NCI-H82 (cell line): ENCODE measurements at regions not wholly inside any gene's neighbourhood (a gene's known extent, or its start where the extent isn't known, plus 50 kb on each side); places are given as distances from the start of the nearest gene placed in this dataset.
"Not testable (repeated sequence)": the region's sequence is repeated elsewhere in the genome, so short reads cannot be mapped to it uniquely, and the experiment has no call there.

Experiments used
- DNase-seq: peaks from one replicate; lab custom pipeline; 2025; lab: John Stamatoyannopoulos, UW

- no peak for DNase-seq
Measured at GRCh38 chr18:71237641-71238040, 948.8 kb downstream of the SOCS6 start.

GRCh38 chr18:71233177-71233576 lies 944.3 kb downstream of the SOCS6 start:
- DNase-seq, result no peak

- DNase-seq, result no peak
Measured at GRCh38 chr18:71223486-71223885, 934.6 kb downstream of the SOCS6 start.

- DNase-seq, result no peak
Measured at GRCh38 chr18:71221405-71221804, 932.6 kb downstream of the SOCS6 start.

- DNase-seq, result not testable (repeated sequence)
Measured at GRCh38 chr18:71212739-71213138, 923.9 kb downstream of the SOCS6 start.

GRCh38 chr18:71212222-71212621 lies 923.4 kb downstream of the SOCS6 start:
- no peak for DNase-seq

GRCh38 chr18:71209944-71210343 lies 921.1 kb downstream of the SOCS6 start:
- no peak for DNase-seq

GRCh38 chr18:71194438-71194837 lies 905.6 kb downstream of the SOCS6 start:
- no peak for DNase-seq

GRCh38 chr18:71189581-71189980 lies 900.7 kb downstream of the SOCS6 start:
- DNase-seq, result no peak

- DNase-seq, result no peak
Measured at GRCh38 chr18:71168557-71169145, 879.8 kb downstream of the SOCS6 start.

- DNase-seq, result no peak
Measured at GRCh38 chr18:71136487-71136886, 847.6 kb downstream of the SOCS6 start.

GRCh38 chr18:71134122-71134521 lies 845.3 kb downstream of the SOCS6 start:
- DNase-seq, result no peak

GRCh38 chr18:71131918-71132317 lies 843.1 kb downstream of the SOCS6 start:
- DNase-seq, result no peak

- DNase-seq, result no peak
Measured at GRCh38 chr18:71130351-71130750, 841.5 kb downstream of the SOCS6 start.

- DNase-seq, result no peak
Measured at GRCh38 chr18:71125581-71125980, 836.7 kb downstream of the SOCS6 start.

- DNase-seq, result no peak
Measured at GRCh38 chr18:71116535-71116934, 827.7 kb downstream of the SOCS6 start.

GRCh38 chr18:71115261-71115660 lies 826.4 kb downstream of the SOCS6 start:
- no peak for DNase-seq

GRCh38 chr18:71114550-71115210 lies 825.8 kb downstream of the SOCS6 start:
- no peak for DNase-seq

GRCh38 chr18:71107244-71107643 lies 818.4 kb downstream of the SOCS6 start:
- DNase-seq, result no peak

GRCh38 chr18:71106701-71107100 lies 817.9 kb downstream of the SOCS6 start:
- no peak for DNase-seq

- no peak for DNase-seq
Measured at GRCh38 chr18:71105994-71106546, 817.2 kb downstream of the SOCS6 start.

GRCh38 chr18:71105078-71105819 lies 816.4 kb downstream of the SOCS6 start:
- no peak for DNase-seq

GRCh38 chr18:71079606-71080005 lies 790.8 kb downstream of the SOCS6 start:
- no peak for DNase-seq
